ENCODE measurements at regions not wholly inside any gene's neighbourhood (a gene's known extent, or its start where the extent isn't known, plus 50 kb on each side); places are given as distances from the start of the nearest gene placed in this dataset.

DNA sequence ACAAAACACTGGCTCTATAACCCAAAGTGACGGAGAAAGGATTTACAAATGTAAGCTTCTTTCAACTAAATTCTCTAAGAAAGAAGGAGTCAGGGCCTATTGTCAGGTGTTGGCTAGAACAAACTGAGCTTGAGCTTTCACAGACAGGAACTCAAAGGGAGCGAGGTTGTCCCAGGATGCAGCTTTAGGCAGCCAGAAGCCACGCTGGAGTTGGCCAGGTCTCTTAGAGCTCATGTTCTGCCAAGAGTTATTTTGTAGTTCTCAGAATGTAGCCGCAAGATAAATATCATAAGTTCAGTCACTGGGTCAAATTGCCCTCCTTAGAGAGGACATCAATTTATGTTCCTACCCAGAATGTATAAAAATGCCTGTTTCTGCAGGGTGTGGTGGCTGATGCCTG is 54.1 kb upstream of the GREB1L start:
- no peaks in the 10 kb centered on the region for H3K36me3 ChIP-seq
- TF ChIP-seq, protein P1, sequence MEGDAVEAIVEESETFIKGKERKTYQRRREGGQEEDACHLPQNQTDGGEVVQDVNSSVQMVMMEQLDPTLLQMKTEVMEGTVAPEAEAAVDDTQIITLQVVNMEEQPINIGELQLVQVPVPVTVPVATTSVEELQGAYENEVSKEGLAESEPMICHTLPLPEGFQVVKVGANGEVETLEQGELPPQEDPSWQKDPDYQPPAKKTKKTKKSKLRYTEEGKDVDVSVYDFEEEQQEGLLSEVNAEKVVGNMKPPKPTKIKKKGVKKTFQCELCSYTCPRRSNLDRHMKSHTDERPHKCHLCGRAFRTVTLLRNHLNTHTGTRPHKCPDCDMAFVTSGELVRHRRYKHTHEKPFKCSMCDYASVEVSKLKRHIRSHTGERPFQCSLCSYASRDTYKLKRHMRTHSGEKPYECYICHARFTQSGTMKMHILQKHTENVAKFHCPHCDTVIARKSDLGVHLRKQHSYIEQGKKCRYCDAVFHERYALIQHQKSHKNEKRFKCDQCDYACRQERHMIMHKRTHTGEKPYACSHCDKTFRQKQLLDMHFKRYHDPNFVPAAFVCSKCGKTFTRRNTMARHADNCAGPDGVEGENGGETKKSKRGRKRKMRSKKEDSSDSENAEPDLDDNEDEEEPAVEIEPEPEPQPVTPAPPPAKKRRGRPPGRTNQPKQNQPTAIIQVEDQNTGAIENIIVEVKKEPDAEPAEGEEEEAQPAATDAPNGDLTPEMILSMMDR (IDR thresholded peaks at IDR 0.05 in 8 of 11, conservative IDR thresholded peaks at IDR 0.05 in 3 of 11): no peak
- no peak for TF ChIP-seq POLR2A (IDR thresholded peaks at IDR 0.05)
- TF ChIP-seq POLR2AphosphoS5 (IDR thresholded peaks at IDR 0.05): no peak
- WGBS, 5 donors: 83 to 91% (median 88%) methylated on average over 4 of the region's 4 CpGs
- H3K9me3 ChIP-seq: no peaks in the 10 kb centered on the region
- peaks cover 0 to 5% (median 0%) of the 10 kb centered on the region in 7 donors for H3K27me3 ChIP-seq (replicated peaks in 1 of 7)
- H3K4me3 ChIP-seq: no peak overlapping the region
- no peak overlapping the region for H3K27ac ChIP-seq
- no peak for DNase-seq
- no peaks in the 10 kb centered on the region for H3K4me1 ChIP-seq
- intact Hi-C loops (cut with DNase I; ENCODE audit: low total_unique reads): no loop called here

DNA sequence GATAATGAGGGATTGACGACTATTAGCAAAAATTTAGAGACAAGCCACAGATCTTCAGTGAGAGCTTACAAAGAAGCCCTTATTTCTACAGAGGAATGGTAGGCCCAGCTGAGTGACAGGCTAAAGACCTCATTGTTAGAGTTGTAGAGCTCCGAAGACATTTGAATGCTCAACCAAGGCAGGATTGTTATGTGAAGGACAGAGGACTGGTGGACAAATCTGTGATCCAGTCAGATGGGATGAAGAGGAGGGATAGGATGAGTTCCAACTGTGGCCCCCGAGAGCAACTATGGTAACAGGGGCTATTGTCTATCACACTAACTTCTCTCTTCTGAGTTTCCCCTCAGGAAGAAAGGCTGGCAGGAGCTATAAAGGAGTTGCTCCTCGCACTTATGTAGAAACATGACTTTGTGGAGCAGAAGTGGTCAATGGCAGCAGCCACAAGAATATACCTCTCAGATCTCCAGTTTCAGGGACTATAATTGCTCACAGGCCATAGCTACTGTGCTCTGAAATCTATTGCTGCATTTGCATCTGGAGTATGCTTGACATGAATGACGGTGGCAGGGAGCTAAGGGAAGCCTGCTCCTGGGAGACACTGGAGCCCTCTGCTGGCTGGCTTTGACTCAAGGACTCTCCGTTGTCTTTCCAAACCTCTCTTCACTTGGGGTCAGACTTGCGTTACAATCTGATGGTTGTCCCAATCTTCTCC is 50.3 kb upstream of the GREB1L start:
- Histone ChIP-seq H3K27ac (no peak overlapping the region), H3K4me3 (no peak overlapping the region), H3K36me3 (no peaks in the 10 kb centered on the region), H3K4me1 (peaks cover 0 to 3% (median 0%) of the 10 kb centered on the region in 6 donors), H3K27me3 (replicated peaks in 1 of 7) (peaks cover 0 to 11% (median 0%) of the 10 kb centered on the region in 7 donors), H3K9me3 (no peaks in the 10 kb centered on the region)
- no peak for DNase-seq
- intact Hi-C loops (cut with DNase I; ENCODE audit: low total_unique reads): loop anchor here (5.0 kb wide), 1 partner anchor 251 kb away; no protein-coding TSS in a partner anchor
- 49 to 55% (median 53%) methylated on average over 7 of the region's 7 CpGs for WGBS, 5 donors
- no peak for TF ChIP-seq POLR2AphosphoS5 (IDR thresholded peaks at IDR 0.05)
- TF ChIP-seq, protein P1 (IDR thresholded peaks at IDR 0.05 in 8 of 11, conservative IDR thresholded peaks at IDR 0.05 in 3 of 11): peak in 4 of 11 experiments; percentile 10 to 31 (median 18)
